HCT116 (cell line): ENCODE measurements at regions not wholly inside any gene's neighbourhood (a gene's known extent, or its start where the extent isn't known, plus 50 kb on each side); places are given as distances from the start of the nearest gene placed in this dataset.

Experiments used
- CTCF ChIP-seq, 3 experiments: fragments of 200-600 bp in 1 of 3; sonication (generic) in 1 of 3; IDR thresholded peaks in 2 of 3; conservative IDR thresholded peaks in 1 of 3; 2 replicates each; pipeline ENCODE4 v1.5.1; 2012 to 2017; ENCODE audit warnings: low read depth in 2 of 3, low read length in 2 of 3, antibody characterized with exemption in 1 of 3, borderline replicate concordance in 1 of 3, control low read depth in 1 of 3, mild to moderate bottlenecking in 1 of 3, mixed read lengths in 1 of 3, mixed run types in 1 of 3, moderate library complexity in 1 of 3; ENCODE audit not compliant: insufficient read depth in 1 of 3
- EZH2phosphoT487 ChIP-seq: fragments of 200-600 bp; IDR thresholded peaks from 2 replicates; pipeline ENCODE4 v1.6.1; 2018; ENCODE audit warnings: antibody characterized with exemption, borderline replicate concordance
- RAD21 ChIP-seq: IDR thresholded peaks from 2 replicates; pipeline ENCODE4 v1.6.1; 2012; ENCODE audit warnings: low read depth, mild to moderate bottlenecking
- TCF7L2 ChIP-seq: IDR thresholded peaks from 2 replicates; pipeline ENCODE4 v1.7.0; 2011; ENCODE audit warnings: borderline replicate concordance, inconsistent platforms; ENCODE audit not compliant: insufficient read depth, insufficient read length; ENCODE audit errors: extremely low read depth
- TF ChIP-seq, protein P1 (sequence below): IDR thresholded peaks from 2 replicates; pipeline ENCODE4 v1.6.1; 2012; ENCODE audit warnings: low read depth

DNA sequence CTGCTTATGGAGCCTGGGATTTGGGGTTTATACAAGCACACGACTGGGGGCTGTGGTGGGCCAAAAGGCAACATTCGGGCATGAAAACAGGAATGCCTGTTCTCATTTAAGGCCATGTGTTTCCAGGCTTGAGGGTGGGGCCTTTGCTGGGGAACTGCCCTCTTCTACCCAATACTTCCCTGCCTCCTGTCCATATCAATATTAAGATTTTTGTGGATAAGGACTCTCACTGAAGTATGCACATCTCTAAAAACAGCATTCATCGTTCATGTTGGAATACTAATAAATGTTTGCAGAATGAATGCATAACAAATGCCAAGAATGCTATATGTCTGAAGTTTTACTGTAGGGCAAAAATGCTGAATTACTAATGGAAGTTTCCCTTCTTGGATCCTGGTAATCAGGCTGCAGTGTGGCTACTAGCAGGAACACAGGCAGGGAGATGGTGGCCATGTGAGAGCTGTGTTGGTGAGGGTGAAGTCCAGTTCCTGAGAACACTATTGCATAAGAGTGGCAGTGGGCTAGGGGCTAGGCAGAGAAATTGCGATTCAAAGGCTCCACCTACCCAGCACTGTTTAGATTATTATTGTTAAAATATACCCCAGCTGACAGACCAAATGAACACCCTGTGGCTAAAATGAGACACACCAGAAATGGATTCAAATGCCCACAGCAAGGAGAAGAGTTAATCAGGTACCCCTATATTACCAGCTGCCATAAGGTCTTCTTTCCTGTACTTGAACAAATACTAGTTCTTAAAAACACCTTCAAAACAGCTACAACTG lies 644.3 kb downstream of the EPM2A start:
- no peak for TF ChIP-seq RAD21
- no peak for TF ChIP-seq CTCF (IDR thresholded peaks at IDR 0.05 in 2 of 3, conservative IDR thresholded peaks at IDR 0.05 in 1 of 3; ENCODE audit: borderline replicate concordance in 1 of 3, insufficient read depth in 1 of 3, low read depth in 2 of 3, low read length in 2 of 3)
- TF ChIP-seq, protein P1, sequence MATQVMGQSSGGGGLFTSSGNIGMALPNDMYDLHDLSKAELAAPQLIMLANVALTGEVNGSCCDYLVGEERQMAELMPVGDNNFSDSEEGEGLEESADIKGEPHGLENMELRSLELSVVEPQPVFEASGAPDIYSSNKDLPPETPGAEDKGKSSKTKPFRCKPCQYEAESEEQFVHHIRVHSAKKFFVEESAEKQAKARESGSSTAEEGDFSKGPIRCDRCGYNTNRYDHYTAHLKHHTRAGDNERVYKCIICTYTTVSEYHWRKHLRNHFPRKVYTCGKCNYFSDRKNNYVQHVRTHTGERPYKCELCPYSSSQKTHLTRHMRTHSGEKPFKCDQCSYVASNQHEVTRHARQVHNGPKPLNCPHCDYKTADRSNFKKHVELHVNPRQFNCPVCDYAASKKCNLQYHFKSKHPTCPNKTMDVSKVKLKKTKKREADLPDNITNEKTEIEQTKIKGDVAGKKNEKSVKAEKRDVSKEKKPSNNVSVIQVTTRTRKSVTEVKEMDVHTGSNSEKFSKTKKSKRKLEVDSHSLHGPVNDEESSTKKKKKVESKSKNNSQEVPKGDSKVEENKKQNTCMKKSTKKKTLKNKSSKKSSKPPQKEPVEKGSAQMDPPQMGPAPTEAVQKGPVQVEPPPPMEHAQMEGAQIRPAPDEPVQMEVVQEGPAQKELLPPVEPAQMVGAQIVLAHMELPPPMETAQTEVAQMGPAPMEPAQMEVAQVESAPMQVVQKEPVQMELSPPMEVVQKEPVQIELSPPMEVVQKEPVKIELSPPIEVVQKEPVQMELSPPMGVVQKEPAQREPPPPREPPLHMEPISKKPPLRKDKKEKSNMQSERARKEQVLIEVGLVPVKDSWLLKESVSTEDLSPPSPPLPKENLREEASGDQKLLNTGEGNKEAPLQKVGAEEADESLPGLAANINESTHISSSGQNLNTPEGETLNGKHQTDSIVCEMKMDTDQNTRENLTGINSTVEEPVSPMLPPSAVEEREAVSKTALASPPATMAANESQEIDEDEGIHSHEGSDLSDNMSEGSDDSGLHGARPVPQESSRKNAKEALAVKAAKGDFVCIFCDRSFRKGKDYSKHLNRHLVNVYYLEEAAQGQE: no peak
- TF ChIP-seq TCF7L2: no peak
- no peak for TF ChIP-seq EZH2phosphoT487
